ENCODE measurements at regions not wholly inside any gene's neighbourhood (a gene's known extent, or its start where the extent isn't known, plus 50 kb on each side); places are given as distances from the start of the nearest gene placed in this dataset.

DNA sequence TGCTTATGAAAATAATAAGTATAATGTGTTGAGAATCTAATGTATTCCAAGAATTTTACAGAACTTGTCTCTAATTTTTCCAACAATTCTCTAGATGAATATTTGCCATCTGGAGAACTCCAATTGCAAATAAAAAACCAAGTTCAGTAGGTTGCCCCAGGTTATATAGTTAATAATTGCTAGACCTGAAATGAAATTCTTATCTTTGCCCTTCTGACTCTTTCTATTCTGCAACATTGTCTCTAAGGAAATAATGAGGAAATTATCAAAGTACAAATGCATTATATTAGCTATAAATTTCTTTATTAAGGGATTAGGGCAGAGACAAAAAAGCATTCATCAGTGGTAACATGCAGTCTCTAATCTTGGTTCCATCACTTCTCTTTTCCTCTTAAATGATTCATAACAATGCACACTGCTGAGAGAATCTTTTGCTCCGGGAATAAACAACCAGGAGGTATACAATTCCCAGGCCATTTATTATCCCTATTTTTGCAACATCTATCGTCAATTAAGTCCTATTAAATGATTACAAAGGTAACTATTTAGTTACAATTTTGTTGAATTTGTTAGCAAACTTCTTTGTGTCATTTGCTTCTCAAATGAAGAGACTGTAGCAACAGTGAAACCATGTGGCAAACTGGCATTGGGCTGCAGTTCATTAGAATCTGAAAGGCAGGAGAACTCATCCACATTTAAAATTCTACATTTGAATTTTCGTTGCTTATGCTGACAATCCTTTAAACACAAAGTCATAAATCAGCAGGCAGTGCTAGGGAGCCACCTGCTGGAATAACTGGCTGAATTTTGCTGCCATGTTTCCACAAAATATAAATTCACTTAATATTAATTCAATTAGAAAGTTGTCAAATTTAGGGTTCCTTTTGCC is 349.6 kb downstream of the KIF2B start:
- H2AFZ ChIP-seq (replicated peaks; ENCODE audit: low read length, poor library complexity) = no peak overlapping the region
- POLR2A ChIA-PET (ENCODE audit: unreplicated experiment) = no interaction called here
- BruUV-seq (replicated peaks) = no TSS peak

More for the DNA sequence above, 349.6 kb downstream of the KIF2B start:
- H3K56ac ChIP-seq (ENCODE audit: extremely low read depth, insufficient read depth, low read length) = no peak overlapping the region
- no peak overlapping the region for H3K23ac ChIP-seq (ENCODE audit: low read depth, low read length)
- DNase-seq (no peak), ATAC-seq (ENCODE audit: low read depth) (no peak)
- no peak overlapping the region for H3K18ac ChIP-seq (ENCODE audit: low read depth, low read length)
- no peaks in the 10 kb centered on the region for H3K36me3 ChIP-seq (ENCODE audit: control insufficient read depth, insufficient read depth, low read length)
- no peak overlapping the region for H2AK9ac ChIP-seq (replicated peaks; ENCODE audit: low read depth, low read length, poor library complexity)
- H2AK5ac ChIP-seq (ENCODE audit: low read depth, low read length) = no peak overlapping the region
- H3K4ac ChIP-seq (ENCODE audit: low read depth, low read length) = no peak overlapping the region
- in situ Hi-C loops (cut with MboI; ENCODE audit: low sequenced_read_pairs) = no loop called here
- no peaks in the 10 kb centered on the region for H3K4me1 ChIP-seq (ENCODE audit: control insufficient read depth, insufficient read depth, low read length)
- no peak overlapping the region for H2BK20ac ChIP-seq (ENCODE audit: low read depth, low read length)
- no peak overlapping the region for H3K4me2 ChIP-seq (ENCODE audit: low read depth, low read length)
- H4K91ac ChIP-seq (ENCODE audit: insufficient read depth, low read depth, low read length) = no peak overlapping the region
- dilution Hi-C loops (cut with HindIII; ENCODE audit: low sequenced_read_pairs, unreplicated experiment) = no loop called here
- no peaks in the 10 kb centered on the region for H4K20me1 ChIP-seq (ENCODE audit: insufficient read depth, low read length)
- no peak overlapping the region for H3K9ac ChIP-seq (ENCODE audit: low read depth, low read length)
- TF ChIP-seq MAZ (IDR thresholded peaks at IDR 0.05; ENCODE audit: borderline replicate concordance, low read depth, low read length) (no peak), SMC3 (IDR thresholded peaks at IDR 0.05; ENCODE audit: low read depth, low read length) (peak; percentile 34), CTCF (conservative IDR thresholded peaks at IDR 0.05; ENCODE audit: low read depth, low read length) (peak; percentile 32), RAD21 (IDR thresholded peaks at IDR 0.05; ENCODE audit: low read length) (peak; percentile 42)
- TF ChIP-seq, protein P1, sequence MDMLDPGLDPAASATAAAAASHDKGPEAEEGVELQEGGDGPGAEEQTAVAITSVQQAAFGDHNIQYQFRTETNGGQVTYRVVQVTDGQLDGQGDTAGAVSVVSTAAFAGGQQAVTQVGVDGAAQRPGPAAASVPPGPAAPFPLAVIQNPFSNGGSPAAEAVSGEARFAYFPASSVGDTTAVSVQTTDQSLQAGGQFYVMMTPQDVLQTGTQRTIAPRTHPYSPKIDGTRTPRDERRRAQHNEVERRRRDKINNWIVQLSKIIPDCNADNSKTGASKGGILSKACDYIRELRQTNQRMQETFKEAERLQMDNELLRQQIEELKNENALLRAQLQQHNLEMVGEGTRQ (IDR thresholded peaks at IDR 0.05; ENCODE audit: low read depth, low read length) = no peak
- no peak overlapping the region for H3K4me3 ChIP-seq (ENCODE audit: insufficient read depth, low read depth, low read length)
- no peak overlapping the region for H4K8ac ChIP-seq (ENCODE audit: low read depth in 2 of 2, low read length in 2 of 2)
- no peak overlapping the region for H3K14ac ChIP-seq (replicated peaks; ENCODE audit: low read depth, low read length)
- H3K27me3 ChIP-seq (ENCODE audit: control insufficient read depth, insufficient read depth, low read length) = no peaks in the 10 kb centered on the region
- no peak overlapping the region for H2BK120ac ChIP-seq (ENCODE audit: low read depth, low read length)
- no peak overlapping the region for H4K5ac ChIP-seq (ENCODE audit: low read depth, low read length)
- CTCF ChIA-PET = no interaction called here
- no peak overlapping the region for H3K27ac ChIP-seq (ENCODE audit: insufficient read depth, low read length)
- H2BK5ac ChIP-seq (ENCODE audit: low read depth, low read length, poor library complexity, severe bottlenecking) = no peak overlapping the region
- intact Hi-C loops (cut with micrococcal nuclease) = no loop called here
- no peak overlapping the region for H2BK15ac ChIP-seq (ENCODE audit: low read depth, low read length)
- no peaks in the 10 kb centered on the region for H3K79me1 ChIP-seq (ENCODE audit: low read depth in 1 of 2, low read length in 2 of 2)
- H3K9me1 ChIP-seq (ENCODE audit: insufficient read depth, low read length) = no peaks in the 10 kb centered on the region
- H3K9me3 ChIP-seq (ENCODE audit: control insufficient read depth, insufficient read depth, low read length) = no peaks in the 10 kb centered on the region
- WGBS, 2 experiments (ENCODE audit: extremely low coverage in 2 of 2, insufficient read length in 1 of 2) = no CpG with 5 or more reads among the region's 3 CpGs

Data from IMR-90 (cell line).